ENCODE measurements at regions not wholly inside any gene's neighbourhood (a gene's known extent, or its start where the extent isn't known, plus 50 kb on each side); places are given as distances from the start of the nearest gene placed in this dataset.
"Not testable (repeated sequence)": the region's sequence is repeated elsewhere in the genome, so short reads cannot be mapped to it uniquely, and the experiment has no call there.

- Histone ChIP-seq H4K20me1 (ENCODE audit: low read depth, low read length) (no peaks in the 10 kb centered on the region), H3K4me3 (ENCODE audit: insufficient read depth, low read length, poor library complexity, severe bottlenecking) (no peak overlapping the region), H3K4me2 (ENCODE audit: low read depth, low read length, poor library complexity, severe bottlenecking) (no peak overlapping the region), H3K9ac (ENCODE audit: low read length) (no peak overlapping the region), H3K9me2 (replicated peaks; ENCODE audit: insufficient read depth, low read length) (no peaks in the 10 kb centered on the region), H3F3A (ENCODE audit: insufficient read depth) (no peaks in the 10 kb centered on the region), H3K27ac (ENCODE audit: low read depth, low read length) (no peak overlapping the region), H3K9me3 (ENCODE audit: insufficient read depth, low read length) (no peaks in the 10 kb centered on the region), H3K79me2 (ENCODE audit: insufficient read depth, low read length) (no peaks in the 10 kb centered on the region), H2AFZ (ENCODE audit: low read depth, low read length, severe bottlenecking) (no peak overlapping the region), H3K36me3 (ENCODE audit: low read length) (no peaks in the 10 kb centered on the region), H3K27me3 (ENCODE audit: low read length) (no peaks in the 10 kb centered on the region)
- TF ChIP-seq, protein P1, sequence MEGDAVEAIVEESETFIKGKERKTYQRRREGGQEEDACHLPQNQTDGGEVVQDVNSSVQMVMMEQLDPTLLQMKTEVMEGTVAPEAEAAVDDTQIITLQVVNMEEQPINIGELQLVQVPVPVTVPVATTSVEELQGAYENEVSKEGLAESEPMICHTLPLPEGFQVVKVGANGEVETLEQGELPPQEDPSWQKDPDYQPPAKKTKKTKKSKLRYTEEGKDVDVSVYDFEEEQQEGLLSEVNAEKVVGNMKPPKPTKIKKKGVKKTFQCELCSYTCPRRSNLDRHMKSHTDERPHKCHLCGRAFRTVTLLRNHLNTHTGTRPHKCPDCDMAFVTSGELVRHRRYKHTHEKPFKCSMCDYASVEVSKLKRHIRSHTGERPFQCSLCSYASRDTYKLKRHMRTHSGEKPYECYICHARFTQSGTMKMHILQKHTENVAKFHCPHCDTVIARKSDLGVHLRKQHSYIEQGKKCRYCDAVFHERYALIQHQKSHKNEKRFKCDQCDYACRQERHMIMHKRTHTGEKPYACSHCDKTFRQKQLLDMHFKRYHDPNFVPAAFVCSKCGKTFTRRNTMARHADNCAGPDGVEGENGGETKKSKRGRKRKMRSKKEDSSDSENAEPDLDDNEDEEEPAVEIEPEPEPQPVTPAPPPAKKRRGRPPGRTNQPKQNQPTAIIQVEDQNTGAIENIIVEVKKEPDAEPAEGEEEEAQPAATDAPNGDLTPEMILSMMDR (IDR thresholded peaks at IDR 0.05; ENCODE audit: insufficient read depth, low read length, poor library complexity, severe bottlenecking), result no peak
Observed at GRCh38 chr2:137913169-137913568, 51.1 kb upstream of the HNMT start.

- H3F3A ChIP-seq (ENCODE audit: insufficient read depth); H4K20me1 ChIP-seq (ENCODE audit: low read depth, low read length); H3K9ac ChIP-seq (ENCODE audit: low read length); H3K27ac ChIP-seq (ENCODE audit: low read depth, low read length); H3K9me3 ChIP-seq (ENCODE audit: insufficient read depth, low read length); H2AFZ ChIP-seq (ENCODE audit: low read depth, low read length, severe bottlenecking); H3K4me3 ChIP-seq (ENCODE audit: insufficient read depth, low read length, poor library complexity, severe bottlenecking); H3K79me2 ChIP-seq (ENCODE audit: insufficient read depth, low read length); H3K27me3 ChIP-seq (ENCODE audit: low read length); H3K36me3 ChIP-seq (ENCODE audit: low read length); H3K9me2 ChIP-seq (replicated peaks; ENCODE audit: insufficient read depth, low read length); H3K4me2 ChIP-seq (ENCODE audit: low read depth, low read length, poor library complexity, severe bottlenecking): not testable (repeated sequence)
Observed at GRCh38 chr2:137913648-137914047, 50.6 kb upstream of the HNMT start.
